ENCODE measurements at regions not wholly inside any gene's neighbourhood (a gene's known extent, or its start where the extent isn't known, plus 50 kb on each side); places are given as distances from the start of the nearest gene placed in this dataset.
"Not testable (repeated sequence)": the region's sequence is repeated elsewhere in the genome, so short reads cannot be mapped to it uniquely, and the experiment has no call there.

DNA sequence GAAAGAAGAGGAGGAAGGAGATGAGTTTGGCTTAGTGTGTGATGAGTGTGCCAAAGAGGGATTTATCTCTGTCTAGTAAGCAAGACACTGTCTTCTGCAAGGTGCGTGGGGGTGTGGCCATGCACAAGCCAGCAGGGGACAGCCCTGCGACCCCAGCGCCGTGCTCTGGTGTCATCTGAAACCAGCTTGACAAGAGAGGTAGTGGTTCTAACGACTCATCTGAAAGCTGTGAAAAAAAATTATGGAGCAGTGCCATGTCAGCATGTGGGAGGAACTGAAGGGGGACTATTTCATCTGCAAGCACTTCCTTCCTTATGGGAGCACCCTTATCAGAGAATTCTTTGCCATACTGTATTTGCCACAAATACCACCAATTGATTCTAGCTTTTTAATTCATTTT lies 398.6 kb downstream of the PSAT1 start:
- H3K27me3 Mint-ChIP-seq: no peaks in the 10 kb centered on the region
- no peaks in the 10 kb centered on the region for H3K4me1 Mint-ChIP-seq
- ATAC-seq (no peak), DNase-seq (no peak)
- no peak overlapping the region for H3K27ac Mint-ChIP-seq
- CTCF ChIA-PET: no interaction called here
- H3K36me3 Mint-ChIP-seq: no peaks in the 10 kb centered on the region
- no peak overlapping the region for H3K4me3 Mint-ChIP-seq
- H3K9me3 Mint-ChIP-seq (ENCODE audit: low read depth): no peaks in the 10 kb centered on the region

DNA sequence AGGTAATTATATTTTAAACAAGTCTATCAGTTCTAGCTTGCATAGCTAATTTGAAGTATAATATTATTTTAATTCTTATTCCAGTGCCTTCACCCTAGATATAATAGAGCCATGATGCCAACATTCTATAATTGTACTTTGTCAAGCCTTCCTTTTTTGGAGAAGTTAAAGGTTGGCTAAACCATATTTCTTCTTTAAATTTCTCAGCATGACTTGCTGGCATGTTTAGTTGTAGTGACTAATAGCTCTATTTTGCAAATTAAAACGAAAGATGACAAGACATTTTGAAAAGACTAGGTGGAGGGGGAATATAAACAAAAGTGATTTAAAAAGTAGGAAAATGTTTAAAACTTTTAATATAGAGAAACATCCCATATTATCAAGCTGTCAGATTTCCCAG lies 400.7 kb downstream of the PSAT1 start:
- CTCF ChIA-PET: no interaction called here
- no peaks in the 10 kb centered on the region for H3K27me3 Mint-ChIP-seq
- no peak overlapping the region for H3K4me3 Mint-ChIP-seq
- ATAC-seq: no peak
- no peaks in the 10 kb centered on the region for H3K4me1 Mint-ChIP-seq
- no peaks in the 10 kb centered on the region for H3K9me3 Mint-ChIP-seq (ENCODE audit: low read depth)
- H3K27ac Mint-ChIP-seq: no peak overlapping the region
- H3K36me3 Mint-ChIP-seq: no peaks in the 10 kb centered on the region
- no peak for DNase-seq

DNA sequence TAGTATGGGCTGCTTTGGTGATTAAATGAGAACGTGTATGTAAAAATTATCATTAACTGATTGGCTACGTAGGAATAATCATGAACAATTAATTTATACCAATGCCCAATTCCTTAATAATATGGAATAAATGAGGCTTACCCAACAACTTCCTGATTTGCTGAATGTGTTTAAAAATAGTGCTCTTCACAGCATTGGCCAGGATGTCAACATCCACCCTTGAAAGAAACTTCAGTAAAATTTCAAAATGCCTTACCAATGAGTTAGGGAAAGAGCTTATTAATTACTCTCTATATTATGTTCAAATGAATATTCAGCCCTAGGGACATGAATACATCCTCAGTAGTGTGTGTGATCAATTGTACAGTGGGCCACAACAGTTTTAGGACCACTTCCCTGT lies 401.4 kb downstream of the PSAT1 start:
- Mint-ChIP-seq H3K4me3 (no peak overlapping the region), H3K27ac (no peak overlapping the region), H3K4me1 (no peaks in the 10 kb centered on the region), H3K9me3 (ENCODE audit: low read depth) (no peaks in the 10 kb centered on the region), H3K36me3 (no peaks in the 10 kb centered on the region), H3K27me3 (no peaks in the 10 kb centered on the region)
- CTCF ChIA-PET: no interaction called here
- DNase-seq (no peak), ATAC-seq (no peak)

DNA sequence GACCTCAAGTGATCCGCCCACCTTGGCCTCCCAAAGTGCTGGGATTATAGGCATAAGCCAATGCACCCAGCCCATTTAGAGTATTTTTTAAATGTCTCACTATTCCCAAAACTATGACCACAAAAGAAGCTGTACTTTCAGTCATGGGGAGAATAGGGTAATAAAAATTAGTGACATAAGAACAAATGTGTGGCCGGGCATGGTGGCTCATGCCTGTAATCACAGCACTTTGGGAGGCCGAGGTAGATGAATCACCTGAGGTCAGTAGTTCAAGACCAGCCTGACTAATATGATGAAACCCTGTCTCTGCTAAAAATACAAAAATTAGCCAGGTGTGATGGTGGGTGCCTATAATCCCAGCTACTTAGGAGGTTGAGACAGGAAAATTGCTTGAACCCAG lies 402.3 kb downstream of the PSAT1 start:
- CTCF ChIA-PET; H3K36me3 Mint-ChIP-seq; ATAC-seq; DNase-seq; H3K27ac Mint-ChIP-seq; H3K4me3 Mint-ChIP-seq; H3K4me1 Mint-ChIP-seq; H3K9me3 Mint-ChIP-seq (ENCODE audit: low read depth); H3K27me3 Mint-ChIP-seq: not testable (repeated sequence)

DNA sequence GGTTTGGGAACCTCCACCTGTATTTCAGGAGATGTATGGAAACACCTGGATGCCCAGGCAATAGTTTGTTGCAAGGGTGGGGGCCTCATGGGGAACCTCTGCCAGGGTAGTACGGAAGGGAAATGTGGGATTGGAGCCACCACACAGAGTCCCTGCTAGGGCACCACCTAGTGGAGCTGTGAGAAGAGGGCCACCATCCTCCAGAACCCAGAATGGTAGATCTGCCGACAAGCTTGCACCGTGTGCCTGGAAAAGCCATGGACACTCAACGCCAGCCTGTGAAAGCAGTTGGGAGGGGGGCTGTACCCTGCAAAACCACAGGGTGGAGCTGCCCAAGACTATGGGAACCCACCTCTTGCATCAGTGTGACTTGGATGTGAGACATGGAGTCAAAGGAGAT lies 407.2 kb downstream of the PSAT1 start:
- H3K27me3 Mint-ChIP-seq; CTCF ChIA-PET; H3K27ac Mint-ChIP-seq; H3K4me1 Mint-ChIP-seq; DNase-seq; ATAC-seq; H3K36me3 Mint-ChIP-seq; H3K4me3 Mint-ChIP-seq; H3K9me3 Mint-ChIP-seq (ENCODE audit: low read depth): not testable (repeated sequence)

DNA sequence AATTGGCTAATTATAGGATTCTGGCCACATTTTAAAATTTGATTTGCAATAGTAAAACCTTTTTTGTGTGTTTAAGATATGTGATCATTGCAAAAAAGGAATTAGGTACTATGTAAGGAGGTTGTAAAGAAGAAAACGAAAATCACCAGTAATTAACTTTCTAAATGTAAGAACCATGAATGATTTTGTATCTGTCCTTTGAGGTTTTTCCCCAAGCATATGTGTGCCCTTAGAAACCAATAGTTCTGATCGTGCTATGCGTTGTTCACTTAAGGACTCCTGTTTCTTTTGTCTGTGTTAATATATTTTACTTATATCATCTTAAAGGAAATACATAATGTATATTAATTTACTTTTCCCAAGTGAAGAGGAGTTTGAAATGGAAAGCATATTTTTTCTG lies 410.2 kb downstream of the PSAT1 start:
- no peak for ATAC-seq
- CTCF ChIA-PET: no interaction called here
- Mint-ChIP-seq H3K27me3 (no peaks in the 10 kb centered on the region), H3K4me3 (no peak overlapping the region), H3K36me3 (no peaks in the 10 kb centered on the region), H3K9me3 (ENCODE audit: low read depth) (no peaks in the 10 kb centered on the region), H3K27ac (no peak overlapping the region), H3K4me1 (no peaks in the 10 kb centered on the region)
- no peak for DNase-seq

DNA sequence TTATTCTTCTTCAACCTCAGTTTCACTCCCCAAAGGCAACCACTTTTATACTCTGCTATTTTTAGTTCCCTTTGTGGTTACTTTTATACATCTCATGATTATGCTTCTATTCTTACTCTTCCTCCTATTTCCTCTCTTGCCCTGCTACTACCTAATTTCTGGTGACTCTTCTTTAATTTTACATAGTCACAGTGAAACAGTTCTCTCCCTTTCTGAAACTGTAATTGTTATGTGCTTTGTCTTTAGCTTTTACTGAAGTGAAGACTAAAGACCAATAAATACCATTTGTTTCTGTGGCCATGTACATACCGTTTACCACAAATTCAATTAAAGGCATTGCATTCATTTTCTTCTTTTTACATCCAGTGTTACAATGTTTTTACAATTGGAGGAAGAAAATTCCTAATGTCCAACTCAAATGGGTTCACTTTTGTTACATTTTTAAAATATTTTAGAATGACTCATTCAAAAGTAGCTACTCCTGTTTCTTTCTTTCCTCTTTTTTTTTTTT lies 410.6 kb downstream of the PSAT1 start:
- ATAC-seq (no peak), DNase-seq (no peak)
- CTCF ChIA-PET: no interaction called here
- H3K9me3 Mint-ChIP-seq (ENCODE audit: low read depth): no peaks in the 10 kb centered on the region
- H3K27ac Mint-ChIP-seq: no peak overlapping the region
- no peaks in the 10 kb centered on the region for H3K4me1 Mint-ChIP-seq
- H3K36me3 Mint-ChIP-seq: no peaks in the 10 kb centered on the region
- H3K4me3 Mint-ChIP-seq: no peak overlapping the region
- no peaks in the 10 kb centered on the region for H3K27me3 Mint-ChIP-seq

DNA sequence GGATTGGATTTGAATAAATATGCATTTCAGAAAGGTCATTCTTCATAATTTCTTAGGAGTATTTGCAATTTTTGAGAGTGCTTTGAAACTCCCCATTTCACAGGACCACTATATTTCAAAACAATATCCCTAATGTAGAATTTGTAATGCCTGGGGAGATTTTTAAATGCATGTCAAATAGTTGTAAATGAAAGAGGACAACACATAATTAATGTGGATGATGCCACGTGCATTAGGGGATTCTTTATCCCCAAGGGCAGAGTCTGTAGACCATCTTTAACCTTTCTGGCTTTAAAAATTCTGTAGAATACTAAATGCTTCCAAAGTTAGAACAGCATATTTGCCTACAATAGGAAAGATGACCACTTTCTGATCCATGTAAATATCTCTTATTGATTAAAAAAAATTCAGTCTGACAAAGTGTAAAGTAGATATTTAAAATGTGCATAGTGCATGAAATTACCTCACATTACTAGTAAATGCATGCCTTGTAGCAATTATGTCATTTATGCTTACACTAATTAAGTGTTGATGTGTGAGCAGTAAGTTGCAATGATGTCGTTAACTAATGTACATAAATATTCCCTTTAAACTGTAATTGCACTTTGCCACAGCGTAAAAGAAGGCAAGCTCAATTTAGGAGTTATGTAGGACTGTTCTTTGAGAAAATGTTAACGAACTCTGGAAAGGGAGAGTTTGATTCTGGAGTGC lies 416.1 kb downstream of the PSAT1 start:
- ATAC-seq (no peak), DNase-seq (no peak)
- CTCF ChIA-PET: no interaction called here
- H3K4me3 Mint-ChIP-seq: no peak overlapping the region
- no peaks in the 10 kb centered on the region for H3K27me3 Mint-ChIP-seq
- no peaks in the 10 kb centered on the region for H3K9me3 Mint-ChIP-seq (ENCODE audit: low read depth)
- H3K27ac Mint-ChIP-seq: no peak overlapping the region
- no peaks in the 10 kb centered on the region for H3K36me3 Mint-ChIP-seq
- H3K4me1 Mint-ChIP-seq: no peaks in the 10 kb centered on the region

DNA sequence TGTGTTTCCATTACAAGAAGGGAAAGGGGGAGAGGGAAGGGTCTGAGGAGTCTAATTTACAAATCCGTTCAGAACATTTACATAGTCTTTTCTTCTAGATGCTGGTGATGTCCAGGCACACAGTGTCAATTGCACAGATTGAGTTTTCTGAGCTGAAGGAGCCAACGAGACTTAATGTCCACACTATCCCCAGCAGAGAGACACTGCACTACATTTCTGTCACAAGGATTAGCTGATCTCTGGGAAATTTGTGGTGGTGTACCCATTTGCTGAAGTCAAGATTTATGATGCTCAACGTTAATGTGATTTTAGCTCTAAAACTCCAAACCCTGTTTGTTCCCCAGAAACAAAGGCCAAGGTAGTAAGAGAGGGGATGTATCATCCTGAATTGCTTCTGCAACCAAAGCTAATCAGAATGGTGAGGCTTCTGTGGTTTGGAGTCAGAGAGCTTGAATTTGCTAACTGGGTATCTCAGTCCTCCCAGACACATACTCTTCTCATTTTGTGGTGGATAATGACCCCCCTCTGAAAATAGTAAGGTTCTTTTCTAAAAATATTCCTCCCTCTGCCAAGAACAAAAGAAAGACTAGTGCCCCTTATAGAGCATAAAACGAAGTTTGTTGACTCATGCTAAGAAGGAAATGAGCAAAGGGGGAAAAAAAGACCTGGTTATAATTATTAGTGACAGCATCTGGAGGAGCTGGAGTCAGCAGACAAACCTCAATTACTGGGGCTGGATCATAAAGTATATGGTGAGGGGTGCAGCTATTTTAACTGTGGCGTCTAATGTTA lies 416.9 kb downstream of the PSAT1 start:
- CTCF ChIA-PET: no interaction called here
- ATAC-seq (no peak), DNase-seq (no peak)
- Mint-ChIP-seq H3K9me3 (ENCODE audit: low read depth) (no peaks in the 10 kb centered on the region), H3K4me1 (no peaks in the 10 kb centered on the region), H3K27me3 (no peaks in the 10 kb centered on the region), H3K36me3 (no peaks in the 10 kb centered on the region), H3K4me3 (no peak overlapping the region), H3K27ac (no peak overlapping the region)

DNA sequence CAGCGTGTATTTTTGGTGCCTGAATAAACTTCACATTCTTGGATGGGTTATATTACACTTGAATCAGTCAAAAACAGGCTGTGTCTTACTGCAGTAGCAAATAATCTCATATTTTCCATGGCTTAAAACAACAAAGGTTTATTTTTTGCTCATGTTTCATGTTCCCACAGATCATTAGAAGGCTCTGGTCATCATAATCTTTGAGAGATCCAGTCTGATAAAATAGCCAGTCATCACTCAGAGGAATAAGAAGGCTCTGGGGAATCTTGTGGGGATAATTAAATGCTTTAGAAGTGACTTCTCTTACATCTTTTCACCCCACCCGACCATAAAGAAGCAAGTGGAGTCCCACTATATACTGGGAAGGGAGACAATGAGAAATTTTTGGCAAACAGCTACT lies 417.7 kb downstream of the PSAT1 start:
- Mint-ChIP-seq H3K27ac (no peak overlapping the region), H3K36me3 (no peaks in the 10 kb centered on the region), H3K4me3 (no peak overlapping the region), H3K9me3 (ENCODE audit: low read depth) (no peaks in the 10 kb centered on the region), H3K27me3 (no peaks in the 10 kb centered on the region), H3K4me1 (no peaks in the 10 kb centered on the region)
- ATAC-seq: no peak
- no peak for DNase-seq
- CTCF ChIA-PET: no interaction called here

DNA sequence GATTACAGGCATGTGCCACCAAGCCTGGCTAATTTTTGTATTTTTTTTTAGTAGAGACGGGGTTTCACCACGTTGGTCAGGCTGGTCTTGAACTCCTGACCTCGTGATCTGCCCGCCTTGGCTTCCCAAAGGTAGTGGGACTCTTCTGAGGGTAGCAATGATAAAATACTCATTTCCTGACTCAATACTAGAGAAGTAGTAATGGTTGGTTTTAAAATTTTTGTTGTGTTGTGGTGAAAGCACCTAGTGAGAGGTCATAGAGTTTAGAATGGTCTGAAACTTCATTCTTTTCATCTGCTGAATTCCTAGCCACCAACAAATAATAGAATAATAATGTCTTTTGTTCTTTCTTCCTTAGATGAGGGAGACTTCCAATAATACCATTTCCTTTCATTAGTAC lies 422.1 kb downstream of the PSAT1 start:
- H3K27me3 Mint-ChIP-seq; DNase-seq; H3K36me3 Mint-ChIP-seq; CTCF ChIA-PET; H3K27ac Mint-ChIP-seq; H3K4me1 Mint-ChIP-seq; ATAC-seq; H3K9me3 Mint-ChIP-seq (ENCODE audit: low read depth); H3K4me3 Mint-ChIP-seq: not testable (repeated sequence)

DNA sequence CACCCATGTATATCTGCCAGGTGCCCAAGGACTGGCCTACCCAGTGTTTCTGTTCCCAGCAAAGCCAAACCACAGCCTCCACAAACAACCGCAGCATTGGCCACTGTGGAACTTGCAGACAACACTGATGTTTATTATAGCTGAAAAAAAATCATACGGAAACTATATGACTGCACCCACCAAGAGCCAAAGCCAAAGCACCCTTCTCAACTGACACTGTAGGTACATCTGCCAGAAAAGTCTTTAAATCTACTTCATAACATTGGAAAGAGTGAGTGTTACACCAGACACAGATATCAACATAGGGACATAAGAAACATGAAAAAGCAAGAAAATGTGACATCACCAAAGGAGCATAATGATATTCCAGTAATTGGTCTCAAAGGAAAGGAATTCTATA lies 428.0 kb downstream of the PSAT1 start:
- H3K27me3 Mint-ChIP-seq: no peaks in the 10 kb centered on the region
- DNase-seq (no peak), ATAC-seq (no peak)
- no peaks in the 10 kb centered on the region for H3K36me3 Mint-ChIP-seq
- H3K4me1 Mint-ChIP-seq: no peaks in the 10 kb centered on the region
- no peak overlapping the region for H3K27ac Mint-ChIP-seq
- peaks cover 8% of the 10 kb centered on the region for H3K9me3 Mint-ChIP-seq (ENCODE audit: low read depth)
- CTCF ChIA-PET: no interaction called here
- no peak overlapping the region for H3K4me3 Mint-ChIP-seq

DNA sequence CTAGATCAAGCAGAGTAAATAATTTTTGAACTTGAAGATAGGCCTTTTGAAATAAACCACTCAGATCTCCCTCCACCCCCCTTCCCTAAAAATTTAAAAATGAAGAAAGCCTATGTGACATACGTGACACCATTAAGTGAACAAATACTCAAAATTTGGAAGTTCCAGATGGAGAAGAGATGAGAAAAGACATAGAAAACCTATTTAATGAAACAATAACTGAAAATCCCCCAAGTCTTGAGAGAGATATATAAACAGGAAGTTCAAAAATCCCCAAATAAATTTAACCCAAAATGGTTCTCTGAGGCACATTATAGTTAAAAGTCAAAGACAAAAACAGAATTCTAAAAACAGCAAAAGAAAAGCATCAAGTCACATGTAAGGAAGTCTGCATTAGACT lies 428.6 kb downstream of the PSAT1 start:
- CTCF ChIA-PET: no interaction called here
- H3K27ac Mint-ChIP-seq: no peak overlapping the region
- no peaks in the 10 kb centered on the region for H3K36me3 Mint-ChIP-seq
- H3K4me1 Mint-ChIP-seq: no peaks in the 10 kb centered on the region
- DNase-seq (no peak), ATAC-seq (no peak)
- no peak overlapping the region for H3K4me3 Mint-ChIP-seq
- H3K9me3 Mint-ChIP-seq (ENCODE audit: low read depth): peaks cover 8% of the 10 kb centered on the region
- no peaks in the 10 kb centered on the region for H3K27me3 Mint-ChIP-seq

DNA sequence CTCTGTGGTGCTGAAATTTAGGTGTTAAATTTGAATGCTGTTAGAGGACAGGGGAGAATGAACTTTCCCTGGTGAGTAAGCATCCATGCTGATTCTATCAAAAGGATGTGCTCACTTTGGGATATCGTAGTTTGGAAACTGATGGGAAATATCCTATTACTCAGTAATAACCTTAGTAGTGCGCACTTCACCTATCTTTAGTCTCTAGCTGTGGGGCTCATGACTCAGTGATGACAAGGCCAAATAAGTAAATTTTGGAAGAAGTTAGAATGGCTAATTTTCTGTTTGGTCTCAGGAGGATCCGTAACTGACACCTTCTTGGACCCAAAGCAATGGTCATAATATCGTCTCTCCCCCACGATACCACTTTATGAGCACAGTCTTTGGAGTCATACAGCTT lies 448.4 kb downstream of the PSAT1 start:
- CTCF ChIA-PET: no interaction called here
- no peak overlapping the region for H3K27ac Mint-ChIP-seq
- no peak for ATAC-seq
- no peak for DNase-seq
- no peaks in the 10 kb centered on the region for H3K4me1 Mint-ChIP-seq
- H3K9me3 Mint-ChIP-seq (ENCODE audit: low read depth): no peaks in the 10 kb centered on the region
- H3K27me3 Mint-ChIP-seq: no peaks in the 10 kb centered on the region
- H3K4me3 Mint-ChIP-seq: no peak overlapping the region
- no peaks in the 10 kb centered on the region for H3K36me3 Mint-ChIP-seq

Data from activated CD8-positive, alpha-beta memory T cell treated with anti-CD3 and anti-CD28 coated beads, Interleukin-2, amount 10 ng/mL, durations not matched to agents 7 days and 5 days (primary cell).